ENCODE measurements at regions not wholly inside any gene's neighbourhood (a gene's known extent, or its start where the extent isn't known, plus 50 kb on each side); places are given as distances from the start of the nearest gene placed in this dataset.

- Histone ChIP-seq H3K36me3 (ENCODE audit: control insufficient read depth, insufficient read depth, low read length) (no peaks in the 10 kb centered on the region), H3K9me3 (ENCODE audit: control insufficient read depth, low read depth, low read length) (no peaks in the 10 kb centered on the region), H3K27ac (ENCODE audit: low read length) (no peak overlapping the region), H3K4me1 (ENCODE audit: control insufficient read depth, insufficient read depth, low read length) (no peaks in the 10 kb centered on the region), H3K27me3 (ENCODE audit: control insufficient read depth, insufficient read depth, low read length) (no peaks in the 10 kb centered on the region), H3K4me3 (ENCODE audit: low read length) (no peak overlapping the region)
- no peak for DNase-seq
- no CpG with 5 or more reads among the region's 4 CpGs for WGBS (ENCODE audit: insufficient coverage, low lambda C conversion rate)
Measured at GRCh38 chr6:126603410-126603809, 263.5 kb downstream of the CENPW start.

- Histone ChIP-seq H3K36me3 (ENCODE audit: control insufficient read depth, insufficient read depth, low read length) (no peaks in the 10 kb centered on the region), H3K27ac (ENCODE audit: low read length) (no peak overlapping the region), H3K4me3 (ENCODE audit: low read length) (no peak overlapping the region), H3K4me1 (ENCODE audit: control insufficient read depth, insufficient read depth, low read length) (no peaks in the 10 kb centered on the region), H3K9me3 (ENCODE audit: control insufficient read depth, low read depth, low read length) (no peaks in the 10 kb centered on the region), H3K27me3 (ENCODE audit: control insufficient read depth, insufficient read depth, low read length) (no peaks in the 10 kb centered on the region)
- no peak for DNase-seq
Measured at GRCh38 chr6:126605089-126605488, 265.2 kb downstream of the CENPW start.

GRCh38 chr6:126607289-126607688, 267.4 kb downstream of the CENPW start:
- H3K4me3 ChIP-seq (ENCODE audit: low read length), result no peak overlapping the region
- no peaks in the 10 kb centered on the region for H3K36me3 ChIP-seq (ENCODE audit: control insufficient read depth, insufficient read depth, low read length)
- no peak for DNase-seq
- no peak overlapping the region for H3K27ac ChIP-seq (ENCODE audit: low read length)
- no peaks in the 10 kb centered on the region for H3K27me3 ChIP-seq (ENCODE audit: control insufficient read depth, insufficient read depth, low read length)
- no peaks in the 10 kb centered on the region for H3K9me3 ChIP-seq (ENCODE audit: control insufficient read depth, low read depth, low read length)
- WGBS (ENCODE audit: insufficient coverage, low lambda C conversion rate), result no CpG with 5 or more reads among the region's 1 CpG
- H3K4me1 ChIP-seq (ENCODE audit: control insufficient read depth, insufficient read depth, low read length), result no peaks in the 10 kb centered on the region

GRCh38 chr6:126608681-126609080, 268.8 kb downstream of the CENPW start:
- no peaks in the 10 kb centered on the region for H3K9me3 ChIP-seq (ENCODE audit: control insufficient read depth, low read depth, low read length)
- H3K36me3 ChIP-seq (ENCODE audit: control insufficient read depth, insufficient read depth, low read length), result no peaks in the 10 kb centered on the region
- no peak overlapping the region for H3K4me3 ChIP-seq (ENCODE audit: low read length)
- no peak overlapping the region for H3K27ac ChIP-seq (ENCODE audit: low read length)
- no peaks in the 10 kb centered on the region for H3K4me1 ChIP-seq (ENCODE audit: control insufficient read depth, insufficient read depth, low read length)
- DNase-seq, result no peak
- 100% methylated on average over 1 of the region's 4 CpGs for WGBS (ENCODE audit: insufficient coverage, low lambda C conversion rate)
- no peaks in the 10 kb centered on the region for H3K27me3 ChIP-seq (ENCODE audit: control insufficient read depth, insufficient read depth, low read length)

DNA sequence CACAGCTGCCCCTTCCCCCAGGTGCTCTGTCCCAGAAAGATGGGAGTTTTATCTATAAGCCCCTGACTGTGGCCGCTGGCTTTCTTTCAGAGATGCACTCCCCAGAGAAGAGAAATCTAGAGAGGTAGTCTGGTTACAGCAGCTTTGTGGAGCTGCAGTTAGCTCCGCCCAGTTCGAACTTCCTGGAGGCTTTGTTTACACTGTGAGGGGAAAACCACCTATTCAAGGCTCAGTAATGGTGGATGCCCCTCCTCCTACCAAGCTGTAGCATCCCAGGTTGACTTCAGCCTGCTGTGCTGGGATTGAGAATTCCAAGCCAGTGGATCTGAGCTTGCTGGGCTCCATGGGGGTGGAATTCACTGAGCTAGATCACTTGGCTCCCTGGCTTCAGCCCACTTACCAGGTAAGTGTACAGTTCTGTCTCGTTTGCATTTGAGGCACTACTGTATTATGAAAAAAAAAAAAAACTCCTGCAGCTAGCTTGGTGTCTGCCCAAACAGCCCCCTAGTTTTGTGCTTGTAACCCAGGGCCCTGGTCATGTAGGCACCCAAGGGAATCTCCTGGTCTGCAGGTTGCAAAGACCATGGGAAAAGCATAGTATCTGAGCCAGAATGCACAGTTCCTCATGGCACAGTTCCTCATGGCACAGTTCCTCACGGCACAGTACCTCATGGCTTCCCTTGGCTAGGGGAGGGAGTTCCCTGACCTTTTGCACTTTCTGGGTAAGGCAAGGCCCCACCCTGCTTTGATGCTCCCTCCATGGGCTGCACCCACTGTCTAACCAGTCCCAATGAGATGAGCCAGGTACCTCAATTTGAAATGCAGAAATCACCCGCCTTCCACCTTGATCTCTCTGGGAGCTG, 275.0 kb downstream of the CENPW start:
- no CpG with 5 or more reads among the region's 6 CpGs for WGBS (ENCODE audit: insufficient coverage, low lambda C conversion rate)

DNA sequence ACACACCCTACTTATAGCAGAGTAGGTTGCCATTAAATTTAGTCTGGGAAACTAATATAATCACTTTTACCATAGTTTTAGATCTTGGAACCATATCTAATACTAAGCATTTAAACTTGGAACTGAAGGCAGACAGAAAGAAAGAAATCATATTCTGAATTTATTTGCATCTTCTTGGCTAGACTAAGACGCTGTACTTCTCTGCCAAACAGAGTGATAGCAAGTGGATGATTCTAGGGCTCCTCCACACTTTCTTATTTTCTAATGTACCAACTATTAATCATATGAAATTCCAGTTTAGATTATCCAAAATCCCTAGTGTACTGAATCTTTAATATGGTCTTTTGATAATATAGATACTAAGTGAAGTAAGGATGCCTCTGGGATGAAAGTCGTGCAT, 277.0 kb downstream of the CENPW start:
- H3K27ac ChIP-seq (ENCODE audit: low read length), result no peak overlapping the region
- WGBS (ENCODE audit: insufficient coverage, low lambda C conversion rate), result 60% methylated on average over 1 of the region's 2 CpGs
- no peak for DNase-seq
- no peaks in the 10 kb centered on the region for H3K27me3 ChIP-seq (ENCODE audit: control insufficient read depth, insufficient read depth, low read length)
- H3K36me3 ChIP-seq (ENCODE audit: control insufficient read depth, insufficient read depth, low read length), result no peaks in the 10 kb centered on the region
- H3K9me3 ChIP-seq (ENCODE audit: control insufficient read depth, low read depth, low read length), result no peaks in the 10 kb centered on the region
- H3K4me1 ChIP-seq (ENCODE audit: control insufficient read depth, insufficient read depth, low read length), result peaks cover 5% of the 10 kb centered on the region
- no peak overlapping the region for H3K4me3 ChIP-seq (ENCODE audit: low read length)

More for the DNA sequence above, 275.0 kb downstream of the CENPW start:
- DNase-seq, result no peak
- Histone ChIP-seq H3K4me3 (ENCODE audit: low read length) (no peak overlapping the region), H3K27ac (ENCODE audit: low read length) (no peak overlapping the region), H3K4me1 (ENCODE audit: control insufficient read depth, insufficient read depth, low read length) (peaks cover 5% of the 10 kb centered on the region), H3K27me3 (ENCODE audit: control insufficient read depth, insufficient read depth, low read length) (no peaks in the 10 kb centered on the region), H3K9me3 (ENCODE audit: control insufficient read depth, low read depth, low read length) (no peaks in the 10 kb centered on the region), H3K36me3 (ENCODE audit: control insufficient read depth, insufficient read depth, low read length) (no peaks in the 10 kb centered on the region)

DNA sequence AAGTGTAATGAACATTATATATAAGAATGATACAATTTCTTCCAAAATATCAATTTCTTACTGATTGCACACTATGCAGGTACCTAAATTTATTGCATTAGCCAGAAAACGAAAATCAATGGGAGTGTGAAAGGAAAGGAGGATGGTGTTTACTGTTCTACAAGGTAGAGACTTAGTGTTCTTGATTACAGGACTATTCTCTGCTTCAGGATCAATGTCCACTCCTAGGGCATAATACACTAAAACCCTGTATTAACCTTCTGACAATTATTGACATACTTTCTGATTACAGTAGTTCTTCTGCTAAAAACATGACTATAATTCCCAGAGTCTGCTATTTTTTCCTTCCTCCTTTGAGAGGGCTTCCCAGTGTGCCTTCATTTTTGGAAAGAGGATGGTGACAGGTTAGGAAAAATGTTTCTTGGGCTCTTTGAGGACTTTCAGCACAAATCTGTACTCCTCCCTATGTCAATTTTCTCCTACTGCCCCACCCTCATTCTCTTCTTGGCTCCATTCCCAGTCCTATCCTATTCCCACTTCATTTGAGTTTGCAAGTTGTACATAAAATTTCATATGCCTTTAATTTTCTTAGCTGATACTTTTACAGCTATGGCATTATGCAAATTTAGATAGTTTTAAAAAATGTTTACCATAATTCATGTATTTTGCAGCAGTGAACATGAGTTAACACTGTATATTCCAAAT, 278.9 kb downstream of the CENPW start:
- peak in 1 of 2 donors; percentile 66 for DNase-seq
- no peaks in the 10 kb centered on the region for H3K9me3 ChIP-seq (ENCODE audit: control insufficient read depth, low read depth, low read length)
- no peaks in the 10 kb centered on the region for H3K36me3 ChIP-seq (ENCODE audit: control insufficient read depth, insufficient read depth, low read length)
- no peak overlapping the region for H3K4me3 ChIP-seq (ENCODE audit: low read length)
- no peaks in the 10 kb centered on the region for H3K27me3 ChIP-seq (ENCODE audit: control insufficient read depth, insufficient read depth, low read length)
- H3K27ac ChIP-seq (ENCODE audit: low read length), result peak overlapping the region; percentile 53
- H3K4me1 ChIP-seq (ENCODE audit: control insufficient read depth, insufficient read depth, low read length), result peaks cover 5% of the 10 kb centered on the region
- WGBS (ENCODE audit: insufficient coverage, low lambda C conversion rate), result 14% methylated on average over 1 of the region's 1 CpG

DNA sequence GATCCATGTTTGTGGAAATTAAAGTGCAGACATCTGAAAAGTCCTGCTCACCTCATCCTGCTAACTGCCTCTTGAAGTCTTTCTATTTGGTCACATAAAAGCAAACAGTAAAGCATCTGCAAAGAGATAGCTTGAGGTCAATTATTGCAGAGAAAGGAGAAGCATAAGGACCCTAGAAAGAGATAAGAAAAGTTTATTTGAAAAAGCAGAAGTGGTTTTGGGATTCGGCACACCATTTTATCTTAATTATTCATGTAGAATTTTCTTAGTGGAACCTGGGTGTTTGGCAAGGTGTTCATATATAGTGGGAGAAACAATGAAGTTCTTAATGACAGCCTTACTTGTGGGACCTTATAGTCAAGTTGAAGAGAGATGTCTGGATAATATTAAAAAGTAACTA, 280.8 kb downstream of the CENPW start:
- Histone ChIP-seq H3K27me3 (ENCODE audit: control insufficient read depth, insufficient read depth, low read length) (no peaks in the 10 kb centered on the region), H3K4me3 (ENCODE audit: low read length) (no peak overlapping the region), H3K9me3 (ENCODE audit: control insufficient read depth, low read depth, low read length) (no peaks in the 10 kb centered on the region), H3K27ac (ENCODE audit: low read length) (no peak overlapping the region), H3K36me3 (ENCODE audit: control insufficient read depth, insufficient read depth, low read length) (no peaks in the 10 kb centered on the region), H3K4me1 (ENCODE audit: control insufficient read depth, insufficient read depth, low read length) (peaks cover 5% of the 10 kb centered on the region)
- 71% methylated on average over 1 of the region's 1 CpG for WGBS (ENCODE audit: insufficient coverage, low lambda C conversion rate)
- no peak for DNase-seq

DNA sequence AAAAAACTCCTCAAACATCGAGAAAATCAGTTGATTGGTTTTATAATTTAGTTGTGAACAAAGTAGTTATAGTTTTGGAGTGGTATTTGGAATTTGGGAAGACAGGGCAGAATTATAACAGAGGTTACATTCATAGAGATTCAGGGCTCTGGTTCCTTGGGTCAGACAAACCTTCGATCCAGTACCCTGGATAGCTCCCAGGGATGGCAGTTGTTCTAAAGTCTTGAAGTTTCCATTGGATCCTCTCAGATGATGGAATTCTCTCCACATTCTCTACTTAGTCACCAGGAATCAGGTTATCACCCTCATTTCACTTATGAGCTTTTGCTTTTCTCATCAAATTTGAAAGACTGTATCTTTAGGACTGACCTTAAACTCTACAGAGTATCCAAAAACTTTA, 285.1 kb downstream of the CENPW start:
- Histone ChIP-seq H3K4me3 (ENCODE audit: low read length) (no peak overlapping the region), H3K36me3 (ENCODE audit: control insufficient read depth, insufficient read depth, low read length) (no peaks in the 10 kb centered on the region), H3K27me3 (ENCODE audit: control insufficient read depth, insufficient read depth, low read length) (no peaks in the 10 kb centered on the region), H3K4me1 (ENCODE audit: control insufficient read depth, insufficient read depth, low read length) (no peaks in the 10 kb centered on the region), H3K9me3 (ENCODE audit: control insufficient read depth, low read depth, low read length) (no peaks in the 10 kb centered on the region), H3K27ac (ENCODE audit: low read length) (no peak overlapping the region)
- WGBS (ENCODE audit: insufficient coverage, low lambda C conversion rate), result no CpG with 5 or more reads among the region's 2 CpGs
- no peak for DNase-seq

DNA sequence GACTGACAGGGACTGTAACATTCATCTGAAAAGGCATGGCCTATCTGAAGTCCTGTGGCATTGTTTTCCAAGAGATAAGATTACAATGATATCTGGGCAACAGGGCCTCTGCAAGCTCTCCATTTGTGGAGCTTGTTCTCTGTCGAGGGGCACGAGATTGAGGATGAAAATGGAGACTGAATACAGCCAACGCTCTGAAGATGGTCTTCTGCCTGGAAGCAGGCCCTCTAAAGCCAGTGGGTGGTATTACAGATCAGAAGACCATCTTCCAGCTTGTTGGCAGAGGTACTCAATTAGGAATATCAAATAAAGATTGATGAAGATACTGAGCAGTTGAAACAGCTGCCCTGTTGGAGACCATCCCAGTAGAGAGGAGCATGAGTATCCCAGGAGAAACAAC, 288.2 kb downstream of the CENPW start:
- H3K27ac ChIP-seq (ENCODE audit: low read length), result no peak overlapping the region
- no peaks in the 10 kb centered on the region for H3K9me3 ChIP-seq (ENCODE audit: control insufficient read depth, low read depth, low read length)

More for the DNA sequence above, 288.2 kb downstream of the CENPW start:
- no peaks in the 10 kb centered on the region for H3K4me1 ChIP-seq (ENCODE audit: control insufficient read depth, insufficient read depth, low read length)
- H3K36me3 ChIP-seq (ENCODE audit: control insufficient read depth, insufficient read depth, low read length), result no peaks in the 10 kb centered on the region
- DNase-seq, result no peak
- H3K4me3 ChIP-seq (ENCODE audit: low read length), result no peak overlapping the region
- H3K27me3 ChIP-seq (ENCODE audit: control insufficient read depth, insufficient read depth, low read length), result no peaks in the 10 kb centered on the region
- no CpG with 5 or more reads among the region's 3 CpGs for WGBS (ENCODE audit: insufficient coverage, low lambda C conversion rate)

All from large intestine (tissue), 3 donors.